Stimulated activated CD4-positive, alpha-beta T cell treated with anti-CD3 and anti-CD28 coated beads, Interleukin-2, amount 100 ng/mL, for 48 hours (primary cell): ENCODE measurements at regions not wholly inside any gene's neighbourhood (a gene's known extent, or its start where the extent isn't known, plus 50 kb on each side); places are given as distances from the start of the nearest gene placed in this dataset.

Experiments
- DNase-seq, 2 donors: peaks; one replicate each; pipeline ENCODE4 v3.0.0-alpha.2; 2020

DNA sequence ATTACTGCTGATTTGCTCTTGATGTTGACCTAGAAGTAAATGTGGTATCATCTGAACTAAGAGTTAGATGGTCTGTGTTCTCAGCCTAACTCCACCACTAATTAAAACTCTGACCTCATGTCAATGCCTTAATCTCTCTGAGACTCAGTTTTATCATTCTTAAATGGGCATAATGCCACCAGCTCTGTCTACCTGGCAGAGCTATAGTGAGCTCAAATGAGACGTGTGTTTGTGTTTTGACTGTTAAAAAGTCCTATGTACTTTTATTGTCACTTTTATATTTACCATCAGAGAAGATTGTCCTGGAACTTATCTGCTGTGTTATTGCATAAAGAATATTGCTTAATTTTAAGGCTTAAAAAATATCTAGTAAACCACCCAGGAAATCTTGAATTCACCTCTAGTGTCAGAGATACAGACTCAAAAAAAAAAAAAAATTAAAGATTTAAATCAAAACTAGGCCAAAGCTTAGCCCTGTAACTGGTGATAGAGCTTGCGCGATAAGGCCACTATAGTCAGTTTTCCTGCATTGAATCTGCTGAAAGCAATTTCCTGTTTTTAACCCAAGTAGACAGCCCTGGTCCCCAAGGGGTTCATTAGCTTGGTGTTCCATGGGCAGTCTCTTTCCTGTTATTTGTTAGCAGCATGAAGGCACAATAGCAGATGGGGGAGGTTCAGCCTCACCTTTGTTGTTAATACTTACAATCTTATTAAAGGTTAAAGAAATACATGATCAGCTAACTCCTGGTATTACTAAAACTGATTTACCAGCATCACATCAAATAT lies 261.8 kb downstream of the ATP23 start:
- DNase-seq = no peak

DNA sequence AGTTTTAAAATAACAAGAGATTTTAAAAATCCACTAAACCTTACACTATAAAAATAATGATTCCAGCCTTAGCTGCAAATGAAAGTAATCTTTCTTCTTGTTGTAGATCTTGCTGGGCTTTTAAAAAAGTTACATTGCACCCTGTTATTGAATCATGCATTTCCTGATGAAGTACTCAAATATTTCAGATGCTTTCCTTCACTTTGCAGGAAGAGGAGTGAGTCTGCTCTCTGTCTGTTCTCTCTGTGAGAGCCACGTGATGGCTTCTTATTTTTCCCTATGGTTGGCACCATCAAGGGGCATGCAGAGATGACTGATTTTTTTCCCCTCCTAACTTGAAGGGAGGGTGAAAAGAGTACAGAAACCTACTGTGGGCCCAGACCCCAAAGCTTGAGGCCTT lies 262.7 kb downstream of the ATP23 start:
- DNase-seq = no peak

- DNase-seq = no peak
These were observed 265.5 kb downstream of the ATP23 start for GRCh38 chr12:58206876-58207275.

DNA sequence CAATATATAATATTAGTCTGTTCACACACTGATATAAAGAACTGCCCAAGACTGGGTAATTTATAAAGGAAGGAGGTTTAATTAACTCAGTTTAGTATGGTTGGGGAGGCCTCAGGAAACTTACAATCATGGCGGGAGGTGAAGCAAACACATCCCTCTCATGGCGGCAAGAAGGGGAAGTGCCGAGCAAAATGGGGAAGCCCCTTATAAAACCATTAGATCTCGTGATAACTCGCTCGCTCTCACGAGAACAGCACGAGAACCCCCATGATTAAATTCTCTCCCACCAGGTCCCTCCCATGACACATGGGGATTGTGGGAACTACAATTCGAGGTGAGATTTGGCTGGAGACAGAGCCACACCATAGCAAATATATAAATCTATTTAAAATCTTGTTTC lies 269.8 kb downstream of the ATP23 start:
- no peak for DNase-seq

- no peak for DNase-seq
These were observed 275.8 kb downstream of the ATP23 start for GRCh38 chr12:58217130-58217529.

GRCh38 chr12:58224536-58225105 lies 283.3 kb downstream of the ATP23 start:
- DNase-seq = no peak

DNA sequence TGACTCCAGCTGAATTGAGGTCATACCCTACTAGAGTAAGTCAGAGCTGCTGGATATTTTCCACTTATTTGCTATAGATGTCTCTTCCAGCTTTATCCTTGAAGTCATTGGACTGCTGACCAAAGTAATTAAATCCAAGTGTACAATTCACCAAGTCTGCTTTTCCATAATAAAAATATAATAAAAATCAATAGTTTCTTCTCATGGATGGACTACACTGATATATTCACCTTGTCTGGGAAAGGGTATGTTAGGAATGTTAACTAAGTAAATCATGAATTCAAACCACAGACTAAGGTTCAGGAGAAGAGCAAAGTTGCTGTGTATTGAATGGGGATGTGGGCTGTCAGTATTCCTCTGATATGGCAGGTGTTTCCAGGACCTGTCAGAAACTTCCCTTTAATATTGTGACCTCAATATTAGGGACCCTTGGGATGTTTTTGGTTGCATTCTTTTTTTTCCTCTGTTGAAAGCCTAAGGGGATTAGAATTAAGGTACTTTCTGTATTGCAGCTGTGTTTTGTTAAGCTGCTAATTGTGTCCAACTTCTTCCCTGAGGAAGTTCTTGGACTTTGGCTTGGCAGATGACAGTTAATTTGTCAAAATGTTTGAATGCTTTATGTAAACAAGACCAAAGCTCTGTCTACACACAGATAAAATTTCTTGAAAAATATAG lies 284.0 kb downstream of the ATP23 start:
- no peak for DNase-seq

GRCh38 chr12:58233886-58234285 lies 292.5 kb downstream of the ATP23 start:
- DNase-seq = no peak

GRCh38 chr12:58238411-58238810 lies 297.0 kb downstream of the ATP23 start:
- DNase-seq = no peak

- no peak for DNase-seq
These were observed 299.7 kb downstream of the ATP23 start for GRCh38 chr12:58241099-58241498.

GRCh38 chr12:58242796-58243630 lies 301.6 kb downstream of the ATP23 start:
- DNase-seq = no peak

GRCh38 chr12:58247633-58248032 lies 306.3 kb downstream of the ATP23 start:
- no peak for DNase-seq

GRCh38 chr12:58248599-58248998 lies 307.2 kb downstream of the ATP23 start:
- no peak for DNase-seq

GRCh38 chr12:58249610-58250009 lies 308.2 kb downstream of the ATP23 start:
- no peak for DNase-seq

- DNase-seq = no peak
These were observed 308.7 kb downstream of the ATP23 start for GRCh38 chr12:58250077-58250476.

GRCh38 chr12:58252914-58253313 lies 311.5 kb downstream of the ATP23 start:
- DNase-seq = no peak

DNA sequence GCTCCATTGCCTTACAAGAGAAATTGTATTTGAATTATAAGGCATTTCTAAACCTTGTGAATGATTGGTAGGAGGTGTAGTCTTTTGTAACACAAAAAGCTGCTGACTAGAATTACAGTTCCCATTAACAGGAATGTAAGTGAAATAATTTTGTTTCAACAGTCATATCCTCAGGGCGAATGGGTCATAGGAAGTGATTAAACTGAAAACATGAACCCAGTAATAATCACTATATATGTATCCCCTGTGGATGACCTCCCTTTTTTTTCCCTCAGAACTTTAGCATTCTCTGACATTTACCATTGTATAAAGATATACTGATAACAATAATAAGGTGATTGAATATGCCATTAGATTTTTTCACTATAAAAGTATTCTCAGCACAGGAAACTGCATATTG lies 312.3 kb downstream of the ATP23 start:
- DNase-seq = no peak

DNA sequence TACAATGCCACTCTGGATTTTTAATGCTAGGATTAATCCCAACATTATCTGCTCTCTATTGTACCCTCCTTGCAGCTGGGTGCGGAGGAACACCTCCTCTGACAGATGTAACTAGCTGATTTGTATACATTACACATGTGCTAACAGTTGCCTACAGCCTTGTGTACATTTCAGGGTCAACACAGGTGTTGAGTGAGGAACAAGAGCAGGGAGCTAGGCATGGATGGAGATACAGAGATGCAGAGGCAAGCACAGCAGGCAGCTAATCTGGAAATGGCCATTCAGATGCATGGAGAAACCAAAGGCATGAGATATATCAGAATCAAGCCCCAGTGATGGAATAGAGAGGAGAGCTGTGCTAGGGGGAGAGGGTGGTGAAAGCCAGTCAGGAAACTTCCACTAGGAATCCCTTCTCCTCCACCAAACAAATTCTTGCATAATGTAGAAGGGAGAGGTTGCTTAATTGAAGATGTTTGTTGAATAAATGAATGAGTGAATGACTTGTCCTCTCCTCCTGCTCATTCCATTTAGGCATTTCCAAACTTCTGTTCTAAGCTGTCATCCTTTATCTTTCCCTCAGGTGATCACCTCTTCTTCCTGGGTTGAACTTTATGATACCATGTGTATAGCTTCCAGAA lies 313.2 kb downstream of the ATP23 start:
- no peak for DNase-seq

GRCh38 chr12:58262796-58263195 lies 321.4 kb downstream of the ATP23 start:
- no peak for DNase-seq

- DNase-seq = no peak
These were observed 322.4 kb downstream of the ATP23 start for GRCh38 chr12:58263816-58264215.

DNA sequence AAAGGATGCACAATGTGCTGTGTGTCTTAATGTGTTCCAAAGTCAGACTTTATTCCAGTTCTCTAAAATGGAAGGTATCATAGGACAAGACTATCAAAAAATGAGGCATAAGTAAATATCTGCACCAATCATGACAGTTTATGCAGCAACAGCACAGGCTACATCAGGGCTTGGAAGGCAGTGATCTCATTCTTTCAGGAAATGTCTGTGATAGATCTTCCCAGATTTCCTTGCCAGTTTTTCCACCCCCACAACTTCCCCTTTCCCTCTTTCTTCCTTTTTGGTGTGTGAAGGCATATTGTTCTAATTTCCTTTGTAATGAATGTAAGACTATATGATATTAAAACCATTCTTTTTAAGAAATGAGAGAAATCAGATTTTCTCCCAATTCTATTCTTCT lies 326.7 kb downstream of the ATP23 start:
- no peak for DNase-seq

GRCh38 chr12:58269476-58269875 lies 328.1 kb downstream of the ATP23 start:
- no peak for DNase-seq
